ENCODE measurements at regions not wholly inside any gene's neighbourhood (a gene's known extent, or its start where the extent isn't known, plus 50 kb on each side); places are given as distances from the start of the nearest gene placed in this dataset.

- H3K4me3 ChIP-seq (ENCODE audit: severe bottlenecking): no peak overlapping the region
- no peaks in the 10 kb centered on the region for H3K27me3 ChIP-seq (ENCODE audit: insufficient read depth, poor library complexity, severe bottlenecking)
- TF ChIP-seq CTCF (IDR thresholded peaks at IDR 0.05; ENCODE audit: poor library complexity, severe bottlenecking): no peak
- ATAC-seq (ENCODE audit: low read depth): no peak
- H3K27ac ChIP-seq (ENCODE audit: poor library complexity, severe bottlenecking): no peak overlapping the region
- no peaks in the 10 kb centered on the region for H3K4me1 ChIP-seq (ENCODE audit: insufficient read depth, poor library complexity, severe bottlenecking)
- no peaks in the 10 kb centered on the region for H3K9me3 ChIP-seq (ENCODE audit: severe bottlenecking)
- no peak for DNase-seq (ENCODE audit: low spot score)
- no peaks in the 10 kb centered on the region for H3K36me3 ChIP-seq (ENCODE audit: low read depth)
These were observed 487.9 kb upstream of the MKI67 start for GRCh38 chr10:128614016-128614605.

- Histone ChIP-seq H3K4me3 (ENCODE audit: severe bottlenecking) (no peak overlapping the region), H3K9me3 (ENCODE audit: severe bottlenecking) (no peaks in the 10 kb centered on the region), H3K27ac (ENCODE audit: poor library complexity, severe bottlenecking) (no peak overlapping the region), H3K4me1 (ENCODE audit: insufficient read depth, poor library complexity, severe bottlenecking) (no peaks in the 10 kb centered on the region), H3K36me3 (ENCODE audit: low read depth) (no peaks in the 10 kb centered on the region), H3K27me3 (ENCODE audit: insufficient read depth, poor library complexity, severe bottlenecking) (no peaks in the 10 kb centered on the region)
- ATAC-seq (ENCODE audit: low read depth) (no peak), DNase-seq (ENCODE audit: low spot score) (no peak)
- no peak for TF ChIP-seq CTCF (IDR thresholded peaks at IDR 0.05; ENCODE audit: poor library complexity, severe bottlenecking)
These were observed 488.8 kb upstream of the MKI67 start for GRCh38 chr10:128614802-128615553.

DNA sequence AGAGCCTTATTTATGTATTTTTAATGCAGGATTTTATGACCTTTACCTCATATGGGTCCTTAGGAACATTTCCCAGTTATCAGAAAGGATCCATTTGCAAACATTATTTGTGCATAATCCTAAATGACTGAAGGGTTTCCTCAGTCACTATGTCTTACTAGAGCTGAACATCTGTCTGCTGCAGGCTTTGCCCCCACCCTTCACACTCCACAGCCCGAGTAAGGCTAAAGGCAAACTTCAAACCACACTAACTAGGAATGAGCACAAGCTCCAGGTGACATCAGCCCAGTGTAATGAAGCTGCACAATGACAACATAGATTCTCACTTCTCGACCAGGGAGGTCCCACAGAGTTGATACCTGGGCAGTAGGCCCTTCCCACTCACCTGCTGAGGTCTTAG, 491.3 kb upstream of the MKI67 start:
- Histone ChIP-seq H3K36me3 (ENCODE audit: low read depth) (no peaks in the 10 kb centered on the region), H3K9me3 (ENCODE audit: severe bottlenecking) (peaks cover 1% of the 10 kb centered on the region), H3K27me3 (ENCODE audit: insufficient read depth, poor library complexity, severe bottlenecking) (no peaks in the 10 kb centered on the region), H3K27ac (ENCODE audit: poor library complexity, severe bottlenecking) (no peak overlapping the region), H3K4me1 (ENCODE audit: insufficient read depth, poor library complexity, severe bottlenecking) (no peaks in the 10 kb centered on the region), H3K4me3 (ENCODE audit: severe bottlenecking) (no peak overlapping the region)
- ATAC-seq (ENCODE audit: low read depth): no peak
- TF ChIP-seq CTCF (IDR thresholded peaks at IDR 0.05; ENCODE audit: poor library complexity, severe bottlenecking): no peak
- DNase-seq (ENCODE audit: low spot score): no peak

DNA sequence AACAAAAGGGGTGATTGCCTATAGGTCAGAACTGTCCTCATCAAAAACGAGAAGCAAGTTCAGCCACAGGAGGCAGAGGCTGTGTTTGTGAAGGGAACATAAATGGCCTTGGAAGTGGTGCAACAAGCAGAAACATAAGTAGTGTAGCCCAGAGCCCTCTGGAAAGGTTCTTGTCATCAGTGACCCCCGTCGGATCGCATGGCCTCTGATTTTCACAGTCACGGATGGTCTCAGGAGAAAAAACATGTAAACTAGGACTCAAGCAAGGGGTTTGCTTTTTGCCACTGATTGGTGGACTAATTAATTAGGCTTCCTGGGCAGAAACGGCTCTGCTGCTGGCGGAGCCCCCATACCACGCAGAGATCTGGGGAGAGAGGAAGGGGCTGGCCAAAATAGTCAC, 496.5 kb upstream of the MKI67 start:
- H3K9me3 ChIP-seq (ENCODE audit: severe bottlenecking): peaks cover 1% of the 10 kb centered on the region
- H3K27ac ChIP-seq (ENCODE audit: poor library complexity, severe bottlenecking): no peak overlapping the region
- no peaks in the 10 kb centered on the region for H3K27me3 ChIP-seq (ENCODE audit: insufficient read depth, poor library complexity, severe bottlenecking)
- no peak for TF ChIP-seq CTCF (IDR thresholded peaks at IDR 0.05; ENCODE audit: poor library complexity, severe bottlenecking)
- no peaks in the 10 kb centered on the region for H3K4me1 ChIP-seq (ENCODE audit: insufficient read depth, poor library complexity, severe bottlenecking)
- H3K36me3 ChIP-seq (ENCODE audit: low read depth): no peaks in the 10 kb centered on the region
- ATAC-seq (ENCODE audit: low read depth) (no peak), DNase-seq (ENCODE audit: low spot score) (no peak)
- no peak overlapping the region for H3K4me3 ChIP-seq (ENCODE audit: severe bottlenecking)

- DNase-seq (ENCODE audit: low spot score) (no peak), ATAC-seq (ENCODE audit: low read depth) (no peak)
These were observed 497.6 kb upstream of the MKI67 start for GRCh38 chr10:128623776-128624175.

More at GRCh38 chr10:128623776-128624175, 497.6 kb upstream of the MKI67 start:
- H3K4me3 ChIP-seq (ENCODE audit: severe bottlenecking): no peak overlapping the region
- H3K9me3 ChIP-seq (ENCODE audit: severe bottlenecking): peaks cover 4% of the 10 kb centered on the region
- H3K27me3 ChIP-seq (ENCODE audit: insufficient read depth, poor library complexity, severe bottlenecking): no peaks in the 10 kb centered on the region
- peaks cover under 1% of the 10 kb centered on the region for H3K4me1 ChIP-seq (ENCODE audit: insufficient read depth, poor library complexity, severe bottlenecking)
- no peak overlapping the region for H3K27ac ChIP-seq (ENCODE audit: poor library complexity, severe bottlenecking)
- no peaks in the 10 kb centered on the region for H3K36me3 ChIP-seq (ENCODE audit: low read depth)
- no peak for TF ChIP-seq CTCF (IDR thresholded peaks at IDR 0.05; ENCODE audit: poor library complexity, severe bottlenecking)

All from RWPE2 (cell line).